MM.1S (cell line): ENCODE measurements at regions not wholly inside any gene's neighbourhood (a gene's known extent, or its start where the extent isn't known, plus 50 kb on each side); places are given as distances from the start of the nearest gene placed in this dataset.

ENCODE experiments used
- CTCF ChIP-seq: fragments of 300-600 bp; sonication (generic); IDR thresholded peaks from 2 replicates; pipeline ENCODE4 v1.5.1; 2016; ENCODE audit warnings: antibody characterized with exemption, low read length, mixed read lengths
- EZH2phosphoT487 ChIP-seq: fragments of 300-600 bp; sonication (generic); IDR thresholded peaks from 2 replicates; pipeline ENCODE4 v1.6.1; 2018; ENCODE audit warnings: antibody characterized with exemption, low read length

- TF ChIP-seq CTCF (no peak), EZH2phosphoT487 (no peak)
These were observed 827.6 kb upstream of the KLHL29 start for GRCh38 chr2:22557406-22557805.
